Heart left ventricle (tissue), 13 donors: ENCODE measurements at regions not wholly inside any gene's neighbourhood (a gene's known extent, or its start where the extent isn't known, plus 50 kb on each side); places are given as distances from the start of the nearest gene placed in this dataset.

ENCODE experiments used
- POLR2A ChIP-seq, 2 donors: fragments of 450-650 bp; IDR thresholded peaks; one replicate each; pipeline ENCODE4 v1.6.1; 2017; ENCODE audit warnings: antibody characterized with exemption in 2 of 2, mild to moderate bottlenecking in 2 of 2, moderate library complexity in 2 of 2
- TF ChIP-seq, protein P1 (sequence below), 12 donors: fragments of 200-600 bp; sonication (generic) in 4 of 12; IDR thresholded peaks; one replicate each; pipeline versions ENCODE4 v1.5.0 to v1.8.0; 2018 to 2022; ENCODE audit warnings: antibody characterized with exemption in 12 of 12, mild to moderate bottlenecking in 5 of 12
- donor health status: ischemic (EF 13 %, LVEDD 7.1; RV severe dilation, severe dysfunction).
- donor health status: DM: no; HTN: yes; CAD: no.
- donor health status: DM: no; HTN: no; CAD: no.
- donor health status: ischemic (EF 25% LVEDD 6.9; RV normal size, moderate dysfunction).
- donor health status: ischemic (EF 25% LVEDD 5.7; RV mildly dilated, moderate dysfunction).
- donor health status: ischemic (EF 35%, LVEDD 5.7; RV mildly dilated, moderate dysfunction).
- donor health status: nonischemic (EF 11% LVEDD 7.7; RV severe dilation, severe dysfunction).
- donor health status: DM: yes; HTN: yes; CAD: no.
- donor health status: PGD.
- donor health status: ischemic (EF 29% LVEDD 5.4; RV normal size, mild dysfunction).
- donor health status: nonischemic (EF 23%, LVEDD 6.1; RV moderate dilation, normal function).

DNA sequence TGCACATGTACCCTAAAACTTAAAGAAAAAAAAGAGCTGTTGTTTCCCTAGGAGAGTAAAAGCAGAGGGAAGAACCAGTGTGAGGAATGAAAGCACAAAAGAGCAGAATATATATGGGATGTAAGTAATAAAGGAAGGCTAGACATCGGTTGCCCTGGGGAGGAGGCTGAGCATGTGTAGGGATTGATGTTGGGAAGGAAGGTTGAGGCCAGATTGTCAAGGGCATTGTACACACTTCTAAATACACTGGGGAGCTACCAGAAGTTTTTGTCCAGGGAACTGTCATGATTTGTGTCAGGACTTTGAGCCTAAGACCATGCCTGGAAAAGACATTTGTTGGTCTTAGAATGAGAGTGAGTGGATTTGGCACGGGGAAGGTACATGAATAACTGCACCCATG lies 467.1 kb downstream of the GPAT3 start:
- TF ChIP-seq, protein P1, sequence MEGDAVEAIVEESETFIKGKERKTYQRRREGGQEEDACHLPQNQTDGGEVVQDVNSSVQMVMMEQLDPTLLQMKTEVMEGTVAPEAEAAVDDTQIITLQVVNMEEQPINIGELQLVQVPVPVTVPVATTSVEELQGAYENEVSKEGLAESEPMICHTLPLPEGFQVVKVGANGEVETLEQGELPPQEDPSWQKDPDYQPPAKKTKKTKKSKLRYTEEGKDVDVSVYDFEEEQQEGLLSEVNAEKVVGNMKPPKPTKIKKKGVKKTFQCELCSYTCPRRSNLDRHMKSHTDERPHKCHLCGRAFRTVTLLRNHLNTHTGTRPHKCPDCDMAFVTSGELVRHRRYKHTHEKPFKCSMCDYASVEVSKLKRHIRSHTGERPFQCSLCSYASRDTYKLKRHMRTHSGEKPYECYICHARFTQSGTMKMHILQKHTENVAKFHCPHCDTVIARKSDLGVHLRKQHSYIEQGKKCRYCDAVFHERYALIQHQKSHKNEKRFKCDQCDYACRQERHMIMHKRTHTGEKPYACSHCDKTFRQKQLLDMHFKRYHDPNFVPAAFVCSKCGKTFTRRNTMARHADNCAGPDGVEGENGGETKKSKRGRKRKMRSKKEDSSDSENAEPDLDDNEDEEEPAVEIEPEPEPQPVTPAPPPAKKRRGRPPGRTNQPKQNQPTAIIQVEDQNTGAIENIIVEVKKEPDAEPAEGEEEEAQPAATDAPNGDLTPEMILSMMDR (IDR thresholded peaks at IDR 0.05), result no peak
- TF ChIP-seq POLR2A (IDR thresholded peaks at IDR 0.05), result no peak
